SW 1271 (cell line): ENCODE measurements at regions not wholly inside any gene's neighbourhood (a gene's known extent, or its start where the extent isn't known, plus 50 kb on each side); places are given as distances from the start of the nearest gene placed in this dataset.

Source experiments
- DNase-seq, 2 experiments: peaks; one replicate each; lab custom pipeline; 2025; lab: John Stamatoyannopoulos, UW

- no peak for DNase-seq
Measured at GRCh38 chr3:159821110-159821509, 167.5 kb upstream of the IL12A start.

- DNase-seq = no peak
Measured at GRCh38 chr3:159821736-159822135, 166.9 kb upstream of the IL12A start.

DNA sequence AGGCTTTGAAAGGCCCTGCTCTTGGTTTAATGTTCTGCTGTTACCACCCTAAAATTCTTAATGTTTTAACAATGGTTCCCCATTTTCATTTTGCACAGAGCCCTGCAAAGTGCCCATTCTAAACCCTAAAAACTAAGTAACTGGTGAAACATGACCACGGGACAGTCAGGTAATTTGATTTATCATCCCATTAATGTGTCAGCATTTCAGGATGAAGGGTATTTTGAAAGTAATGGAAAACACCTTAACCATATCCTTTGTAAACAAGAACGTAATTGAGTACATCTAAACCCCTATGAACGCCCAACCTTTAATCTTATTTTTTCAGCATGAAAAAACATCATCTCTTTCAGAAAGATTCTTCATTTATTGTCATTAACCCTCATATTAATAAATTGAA lies 164.9 kb upstream of the IL12A start:
- no peak for DNase-seq

- DNase-seq = peak; percentile 52 to 92
Measured at GRCh38 chr3:159824333-159824732, 164.3 kb upstream of the IL12A start.

GRCh38 chr3:159825216-159825854 lies 163.3 kb upstream of the IL12A start:
- DNase-seq = peak; percentile 10 to 24

DNA sequence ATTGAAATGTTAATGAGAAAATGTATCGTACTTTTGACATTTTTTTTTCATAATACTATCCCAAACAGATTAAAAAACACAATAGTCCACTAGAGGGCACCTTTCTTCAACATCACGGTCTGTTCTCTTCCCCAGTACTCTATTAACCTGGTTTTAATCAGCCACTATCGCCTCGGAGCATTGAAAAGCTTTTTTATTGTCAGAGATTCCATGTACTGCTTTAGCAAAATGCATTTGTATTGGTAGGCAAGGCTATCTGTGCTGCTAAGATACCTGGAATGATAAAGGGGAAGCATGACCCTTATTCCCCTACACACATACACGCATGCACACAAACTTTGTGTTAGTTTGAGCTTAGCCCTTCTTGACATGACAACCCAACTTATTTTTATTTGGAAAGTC lies 160.1 kb upstream of the IL12A start:
- DNase-seq = peak in 1 of 2 experiments; percentile 79

DNA sequence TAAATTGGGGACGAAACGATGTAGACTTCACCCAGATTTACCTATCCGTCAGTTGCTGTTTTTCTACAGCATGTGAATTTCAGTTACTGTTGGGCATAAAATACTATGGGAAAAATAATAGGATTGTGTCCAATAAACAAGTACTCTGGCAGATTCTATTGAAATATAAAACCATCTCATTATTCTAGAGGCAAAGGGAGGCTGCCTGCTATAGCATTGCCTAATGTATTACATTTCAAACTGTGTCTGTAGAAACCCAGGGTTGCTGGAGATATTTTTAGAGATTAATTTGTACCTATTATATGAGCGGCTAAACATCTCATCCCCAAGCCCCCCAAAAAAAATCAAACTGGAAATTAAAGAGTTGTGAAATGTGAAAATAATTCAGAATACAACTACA lies 159.6 kb upstream of the IL12A start:
- no peak for DNase-seq

GRCh38 chr3:159829539-159830227 lies 159.0 kb upstream of the IL12A start:
- DNase-seq = peak in 1 of 2 experiments; percentile 48

DNA sequence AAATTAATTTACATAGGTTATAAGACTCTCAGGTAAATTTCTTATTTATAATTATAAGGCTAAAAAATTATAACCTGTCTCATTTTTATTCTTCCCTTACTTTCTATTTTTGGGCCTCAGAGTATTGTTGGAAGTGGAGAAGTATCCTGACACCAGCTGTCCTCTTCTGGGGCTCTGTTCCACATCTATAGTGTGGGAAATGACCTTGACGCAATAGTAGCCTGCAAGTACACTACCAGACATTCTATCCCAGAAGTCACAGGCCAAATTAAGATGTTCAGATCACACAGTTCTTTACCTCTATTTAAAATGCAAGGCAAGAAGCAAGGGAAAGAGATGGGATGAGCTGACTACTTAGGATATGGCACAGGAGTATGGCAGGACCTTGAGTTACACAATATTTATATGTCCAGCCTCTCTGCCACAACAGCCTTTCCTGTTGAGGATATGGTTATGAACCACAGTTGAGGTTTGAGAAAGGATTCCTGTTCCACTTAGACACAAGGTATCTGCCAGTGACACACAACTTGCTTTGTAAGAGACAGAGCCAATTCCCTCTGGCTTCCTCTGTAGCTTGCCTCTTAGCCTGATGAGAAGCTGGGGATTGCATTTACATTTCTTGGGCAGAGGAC lies 158.0 kb upstream of the IL12A start:
- DNase-seq = no peak

GRCh38 chr3:159831466-159831865 lies 157.2 kb upstream of the IL12A start:
- DNase-seq = no peak

DNA sequence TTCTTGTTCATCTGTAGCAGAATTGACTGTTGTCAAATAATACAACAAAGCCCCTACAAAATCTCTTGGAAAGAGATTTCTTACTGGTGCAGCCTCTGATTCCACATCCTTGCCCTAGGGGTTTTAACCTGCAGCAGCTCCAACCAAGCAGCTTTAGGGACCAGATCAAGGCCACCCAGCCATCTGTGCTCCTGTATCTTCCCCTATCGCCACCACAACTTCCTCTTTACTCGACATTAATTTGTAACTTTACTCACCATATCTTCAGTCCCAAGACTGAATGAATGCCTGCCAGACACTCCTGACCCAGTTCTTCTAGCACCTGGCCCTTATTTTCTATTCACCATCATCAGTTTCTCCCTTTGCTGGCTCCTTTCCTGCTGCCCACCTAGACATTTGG lies 156.6 kb upstream of the IL12A start:
- DNase-seq = no peak

DNA sequence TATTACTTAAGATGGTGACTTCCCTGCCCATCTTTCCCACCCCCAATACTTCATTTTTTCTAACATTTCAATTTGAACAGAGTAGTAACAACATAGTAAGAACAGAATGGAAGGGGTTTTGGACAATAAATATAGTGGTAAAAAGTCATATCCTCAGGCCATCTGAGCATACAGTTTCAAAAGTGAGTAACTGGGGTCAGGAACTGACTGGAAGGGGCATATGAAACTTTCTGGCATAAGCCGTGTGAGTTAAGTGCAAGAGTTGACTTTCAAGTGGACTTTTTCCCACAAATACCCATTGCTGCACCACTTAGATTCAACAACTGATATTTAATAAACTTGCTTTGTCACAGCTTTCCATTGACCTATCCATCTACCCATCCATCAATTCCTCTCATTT lies 153.5 kb upstream of the IL12A start:
- DNase-seq = no peak

- DNase-seq = no peak
Measured at GRCh38 chr3:159837725-159838124, 150.9 kb upstream of the IL12A start.

DNA sequence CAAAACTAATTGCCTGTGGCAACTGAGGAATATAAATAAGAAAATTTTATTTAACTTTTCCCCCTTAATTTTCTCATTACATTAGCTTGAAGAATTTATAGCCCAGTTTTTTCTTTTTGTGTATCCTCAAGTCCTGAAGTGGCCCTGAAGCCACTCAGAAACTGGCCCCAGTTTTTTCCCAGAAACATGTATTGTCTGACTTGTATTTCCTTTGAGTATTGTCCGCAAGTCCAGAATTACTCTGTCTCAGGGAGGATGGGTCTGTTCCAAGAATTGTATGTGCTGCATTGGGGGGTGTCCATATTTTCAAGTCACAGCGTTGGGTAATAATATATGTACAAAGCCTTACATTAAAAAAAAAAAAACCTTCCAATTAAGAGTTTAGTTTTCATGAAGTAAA lies 149.7 kb upstream of the IL12A start:
- no peak for DNase-seq

- DNase-seq = no peak
Measured at GRCh38 chr3:159839561-159840379, 148.9 kb upstream of the IL12A start, which contains the start of gene SCHIP1. SCHIP1 (plus strand) TSS chr3:159839861.

DNA sequence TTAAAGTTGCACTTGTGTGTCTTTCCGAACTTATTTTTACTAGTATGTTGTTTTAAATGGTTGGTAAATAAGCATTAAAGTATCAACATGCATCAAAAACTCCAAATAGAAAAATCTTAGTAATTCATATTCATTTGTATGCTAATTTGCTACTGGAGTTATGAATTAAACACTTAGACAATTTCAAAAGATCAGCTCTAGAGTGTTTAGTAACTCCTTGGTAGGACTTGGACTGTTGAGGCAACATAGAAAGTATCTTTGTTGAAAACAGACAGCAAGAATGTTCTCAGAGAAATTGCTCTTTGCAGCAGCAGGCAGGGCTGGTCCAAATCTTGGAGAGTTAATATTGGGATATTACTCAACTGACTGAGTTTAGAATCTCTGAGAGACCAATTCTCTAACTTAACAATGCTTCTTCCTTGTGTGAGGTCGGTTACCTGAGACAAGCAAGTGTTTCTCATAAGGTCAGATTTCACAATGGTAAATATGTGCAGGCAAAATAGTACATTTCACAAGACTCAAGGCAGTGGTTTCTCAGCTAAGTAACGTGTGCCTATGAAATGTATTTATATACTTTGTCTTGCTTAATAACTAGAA lies 147.8 kb upstream of the IL12A start:
- no peak for DNase-seq

DNA sequence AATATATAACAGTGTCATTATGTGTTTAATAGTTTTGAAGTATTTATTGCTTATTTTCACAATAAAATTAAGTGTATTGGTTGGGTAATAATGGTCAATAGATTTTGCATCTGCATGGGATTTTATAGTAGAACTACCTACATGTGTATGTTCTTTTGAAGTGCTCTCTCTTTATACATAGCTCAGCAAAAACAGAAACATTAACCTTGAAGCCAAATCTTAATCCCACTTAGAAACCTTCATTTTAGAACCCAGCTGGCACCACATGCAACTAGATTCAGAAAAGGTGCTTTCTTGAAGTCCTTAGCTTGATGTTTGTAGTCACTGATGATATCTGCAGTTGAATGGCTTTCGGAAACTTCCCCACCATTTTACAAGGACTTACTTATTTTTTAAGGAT lies 146.9 kb upstream of the IL12A start:
- no peak for DNase-seq

DNA sequence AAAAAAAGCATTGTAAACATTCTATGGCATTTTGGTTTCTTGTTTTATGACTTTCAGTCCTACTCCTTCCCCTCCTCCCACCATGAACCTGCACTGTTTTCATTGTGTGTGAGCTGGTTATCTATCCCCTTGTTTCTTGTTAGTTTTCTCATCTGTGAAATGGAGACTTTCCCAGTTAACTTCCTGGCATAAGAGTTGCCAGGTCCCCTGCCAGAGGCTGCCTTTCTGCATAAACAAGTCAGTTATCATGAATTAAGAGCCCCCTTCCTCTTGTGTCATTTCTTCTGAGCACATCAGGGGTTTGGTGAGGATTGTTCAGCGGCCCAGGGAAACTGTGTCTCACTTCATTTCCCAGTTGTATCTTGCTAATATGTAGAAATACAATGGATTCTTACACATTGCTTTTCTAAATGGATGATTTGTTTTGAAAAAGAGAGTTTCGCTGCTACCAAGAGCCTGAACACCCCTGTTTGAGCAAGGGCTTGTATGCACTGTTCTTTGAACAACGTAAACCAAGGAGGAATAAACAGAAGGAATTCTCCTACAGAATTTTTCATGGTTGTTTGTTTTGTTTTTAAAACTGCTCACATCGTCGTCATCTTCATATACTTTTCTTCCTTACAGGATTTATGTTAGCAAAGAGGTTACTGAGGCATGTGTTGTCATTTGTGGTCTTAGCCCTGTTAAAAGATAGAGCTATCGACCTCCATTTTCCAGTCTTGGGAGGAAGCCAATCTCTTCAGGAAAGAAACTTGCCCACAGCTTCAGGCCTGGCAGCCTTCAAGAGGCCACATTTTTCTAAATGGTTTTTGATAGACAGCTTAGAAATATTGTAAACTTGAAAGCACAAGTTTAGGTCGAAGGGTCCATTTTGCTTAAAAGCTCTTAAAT lies 144.6 kb upstream of the IL12A start:
- DNase-seq = no peak

- no peak for DNase-seq
Measured at GRCh38 chr3:159844801-159845261, 143.8 kb upstream of the IL12A start.

DNA sequence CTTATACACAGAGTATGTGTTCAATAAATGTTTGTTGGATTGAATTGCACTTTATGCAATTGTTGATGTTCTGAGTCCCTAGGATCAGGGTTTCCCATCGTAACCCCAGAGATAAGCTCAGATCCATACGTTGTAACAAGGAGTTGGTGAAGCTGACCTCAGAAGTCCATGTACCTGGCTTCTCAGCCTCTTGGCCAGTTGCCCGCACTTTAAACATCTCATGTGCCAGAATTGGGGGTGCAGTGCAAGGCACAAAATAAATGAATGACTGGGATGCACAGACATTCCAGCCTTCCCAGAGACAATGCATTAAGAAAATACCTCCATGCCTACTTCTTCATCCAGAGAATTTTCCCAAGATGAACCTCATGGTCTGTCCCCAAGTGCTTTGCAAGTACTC lies 142.9 kb upstream of the IL12A start:
- DNase-seq = no peak

DNA sequence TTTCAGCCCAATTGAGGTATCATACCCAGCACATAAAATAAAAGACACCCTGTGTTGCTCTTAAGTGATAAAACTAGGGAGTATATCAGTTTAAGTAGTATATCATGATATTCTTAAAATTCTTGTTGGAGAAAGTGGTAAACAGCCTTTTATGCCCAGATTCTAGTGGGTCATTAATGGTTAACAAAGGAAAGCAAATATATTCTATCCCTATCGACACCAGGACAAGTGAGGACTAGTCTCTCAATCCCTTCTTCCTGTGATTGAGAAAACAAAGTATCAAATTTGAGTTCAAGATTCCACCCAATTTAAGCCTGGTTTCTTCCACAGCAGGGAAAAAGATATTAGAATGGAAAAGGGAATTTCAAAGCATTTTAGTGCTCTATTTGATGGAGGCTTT lies 142.4 kb upstream of the IL12A start:
- no peak for DNase-seq
